IPS-18c (cell line): ENCODE measurements at regions not wholly inside any gene's neighbourhood (a gene's known extent, or its start where the extent isn't known, plus 50 kb on each side); places are given as distances from the start of the nearest gene placed in this dataset.
"Not testable (repeated sequence)": the region's sequence is repeated elsewhere in the genome, so short reads cannot be mapped to it uniquely, and the experiment has no call there.

ENCODE experiments used
- H3K4me3 ChIP-seq: 2 replicates; pipeline ENCODE4 v1.7.0; 2013; ENCODE audit warnings: low read depth, mild to moderate bottlenecking, low read length, moderate library complexity; ENCODE audit not compliant: insufficient read depth
- H3K9me3 ChIP-seq: one replicate; pipeline ENCODE4 v1.6.1; 2013; ENCODE audit warnings: mild to moderate bottlenecking, low read length, moderate library complexity; ENCODE audit not compliant: control insufficient read depth, insufficient read depth

- not testable (repeated sequence) for H3K4me3 ChIP-seq, H3K9me3 ChIP-seq
These were observed 151.3 kb upstream of the LRIG1 start for GRCh38 chr3:66652100-66652499.

GRCh38 chr3:66655044-66655443 is 154.2 kb upstream of the LRIG1 start:
- H3K4me3 ChIP-seq, result no peak overlapping the region
- peaks cover 4% of the 10 kb centered on the region for H3K9me3 ChIP-seq

- Histone ChIP-seq H3K9me3 (peaks cover 4% of the 10 kb centered on the region), H3K4me3 (no peak overlapping the region)
These were observed 154.8 kb upstream of the LRIG1 start for GRCh38 chr3:66655671-66656070.

- H3K4me3 ChIP-seq, result no peak overlapping the region
- H3K9me3 ChIP-seq, result no peaks in the 10 kb centered on the region
These were observed 155.8 kb upstream of the LRIG1 start for GRCh38 chr3:66656609-66657008.

GRCh38 chr3:66659056-66659455 is 158.2 kb upstream of the LRIG1 start:
- Histone ChIP-seq H3K4me3 (no peak overlapping the region), H3K9me3 (no peaks in the 10 kb centered on the region)

- H3K4me3 ChIP-seq, result no peak overlapping the region
- H3K9me3 ChIP-seq, result no peaks in the 10 kb centered on the region
These were observed 160.8 kb upstream of the LRIG1 start for GRCh38 chr3:66661628-66662027.

GRCh38 chr3:66662894-66663293 is 162.1 kb upstream of the LRIG1 start:
- H3K9me3 ChIP-seq, result no peaks in the 10 kb centered on the region
- H3K4me3 ChIP-seq, result no peak overlapping the region

- H3K9me3 ChIP-seq, result no peaks in the 10 kb centered on the region
- H3K4me3 ChIP-seq, result no peak overlapping the region
These were observed 164.3 kb upstream of the LRIG1 start for GRCh38 chr3:66665021-66665695.

GRCh38 chr3:66666362-66666761 is 165.5 kb upstream of the LRIG1 start:
- H3K9me3 ChIP-seq, result no peaks in the 10 kb centered on the region
- H3K4me3 ChIP-seq, result no peak overlapping the region

GRCh38 chr3:66667263-66667662 is 166.4 kb upstream of the LRIG1 start:
- no peak overlapping the region for H3K4me3 ChIP-seq
- H3K9me3 ChIP-seq, result no peaks in the 10 kb centered on the region

- Histone ChIP-seq H3K4me3 (no peak overlapping the region), H3K9me3 (no peaks in the 10 kb centered on the region)
These were observed 170.5 kb upstream of the LRIG1 start for GRCh38 chr3:66671291-66671690.

- no peak overlapping the region for H3K4me3 ChIP-seq
- H3K9me3 ChIP-seq, result no peaks in the 10 kb centered on the region
These were observed 172.0 kb upstream of the LRIG1 start for GRCh38 chr3:66672830-66673229.

GRCh38 chr3:66673293-66673692 is 172.5 kb upstream of the LRIG1 start:
- Histone ChIP-seq H3K9me3 (no peaks in the 10 kb centered on the region), H3K4me3 (no peak overlapping the region)

GRCh38 chr3:66675366-66675765 is 174.5 kb upstream of the LRIG1 start:
- no peak overlapping the region for H3K4me3 ChIP-seq
- H3K9me3 ChIP-seq, result no peaks in the 10 kb centered on the region

- Histone ChIP-seq H3K4me3 (no peak overlapping the region), H3K9me3 (no peaks in the 10 kb centered on the region)
These were observed 191.4 kb upstream of the LRIG1 start for GRCh38 chr3:66692042-66692765.

- Histone ChIP-seq H3K9me3 (no peaks in the 10 kb centered on the region), H3K4me3 (no peak overlapping the region)
These were observed 191.9 kb upstream of the LRIG1 start for GRCh38 chr3:66692766-66693150.

- no peak overlapping the region for H3K4me3 ChIP-seq
These were observed 192.7 kb upstream of the LRIG1 start for GRCh38 chr3:66693461-66694031.

GRCh38 chr3:66702126-66702525 is 201.3 kb upstream of the LRIG1 start:
- no peaks in the 10 kb centered on the region for H3K9me3 ChIP-seq
- H3K4me3 ChIP-seq, result no peak overlapping the region

More at GRCh38 chr3:66693461-66694031, 192.7 kb upstream of the LRIG1 start:
- no peaks in the 10 kb centered on the region for H3K9me3 ChIP-seq
